ENCODE measurements at regions not wholly inside any gene's neighbourhood (a gene's known extent, or its start where the extent isn't known, plus 50 kb on each side); places are given as distances from the start of the nearest gene placed in this dataset.

GRCh38 chr3:20258371-20258770 lies 72.4 kb upstream of the SGO1 start:
- no peaks in the 10 kb centered on the region for H3K27me3 Mint-ChIP-seq (ENCODE audit: unreplicated experiment)
- H3K27ac Mint-ChIP-seq (ENCODE audit: unreplicated experiment) = no peak overlapping the region
- H3K4me1 Mint-ChIP-seq (ENCODE audit: low read depth, unreplicated experiment) = no peaks in the 10 kb centered on the region
- H3K9me3 Mint-ChIP-seq (ENCODE audit: unreplicated experiment) = no peaks in the 10 kb centered on the region
- no peak for TF ChIP-seq CTCF (IDR thresholded peaks at IDR 0.05; ENCODE audit: partially characterized antibody, unreplicated experiment)
- no peak overlapping the region for H3K4me3 Mint-ChIP-seq (ENCODE audit: unreplicated experiment)
- no peak for DNase-seq
- no peaks in the 10 kb centered on the region for H3K36me3 Mint-ChIP-seq (ENCODE audit: unreplicated experiment)

- H3K4me1 Mint-ChIP-seq (ENCODE audit: low read depth, unreplicated experiment) = no peaks in the 10 kb centered on the region
- no peak for TF ChIP-seq CTCF (IDR thresholded peaks at IDR 0.05; ENCODE audit: partially characterized antibody, unreplicated experiment)
- no peak overlapping the region for H3K27ac Mint-ChIP-seq (ENCODE audit: unreplicated experiment)
- H3K36me3 Mint-ChIP-seq (ENCODE audit: unreplicated experiment) = no peaks in the 10 kb centered on the region
- DNase-seq = no peak
- H3K27me3 Mint-ChIP-seq (ENCODE audit: unreplicated experiment) = no peaks in the 10 kb centered on the region
- no peaks in the 10 kb centered on the region for H3K9me3 Mint-ChIP-seq (ENCODE audit: unreplicated experiment)
- H3K4me3 Mint-ChIP-seq (ENCODE audit: unreplicated experiment) = no peak overlapping the region
These were observed 70.1 kb upstream of the SGO1 start for GRCh38 chr3:20256144-20256543.

DNA sequence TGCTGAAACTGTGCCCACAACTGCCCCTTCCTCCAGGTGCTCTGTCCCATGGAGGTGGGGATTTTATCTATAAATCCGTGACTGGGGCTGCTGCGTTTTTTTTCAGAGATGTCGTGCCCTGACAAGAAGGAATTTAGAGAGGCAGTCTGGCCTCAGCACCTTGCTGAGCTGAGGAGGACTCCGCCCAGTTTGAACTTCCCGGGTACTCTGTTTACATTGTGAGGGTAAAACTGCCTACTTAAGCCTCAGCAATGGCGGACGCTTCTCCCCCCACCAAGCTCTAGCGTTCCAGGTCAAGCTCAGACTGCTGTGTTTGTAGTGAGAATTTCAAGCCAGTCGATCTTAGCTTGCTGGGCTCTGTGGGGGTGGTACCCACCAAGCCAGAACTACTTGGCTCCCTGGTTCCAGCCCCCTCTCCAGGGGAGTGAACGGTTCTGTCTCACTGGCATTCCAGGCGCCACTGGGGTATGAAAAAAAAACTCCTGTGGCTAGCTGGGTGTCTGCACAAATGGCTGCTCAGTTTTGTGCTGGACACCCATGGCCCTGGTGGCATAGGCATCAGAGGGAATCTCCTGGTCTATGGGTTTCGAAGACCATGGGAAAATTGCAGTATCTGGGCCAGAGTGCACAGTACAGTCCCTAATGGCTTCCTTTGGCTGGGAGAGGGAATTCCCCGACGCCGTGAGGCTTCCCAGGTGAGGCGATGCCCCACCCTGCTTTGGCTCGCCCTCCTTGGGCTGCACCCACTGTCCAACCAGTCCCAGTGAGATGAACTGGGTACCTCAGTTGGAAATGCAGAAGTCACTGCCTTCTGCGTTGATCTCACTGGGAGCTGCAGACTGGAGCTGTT lies 68.5 kb upstream of the SGO1 start:
- Mint-ChIP-seq H3K4me3 (ENCODE audit: unreplicated experiment) (no peak overlapping the region), H3K36me3 (ENCODE audit: unreplicated experiment) (no peaks in the 10 kb centered on the region), H3K9me3 (ENCODE audit: unreplicated experiment) (no peaks in the 10 kb centered on the region), H3K27me3 (ENCODE audit: unreplicated experiment) (no peaks in the 10 kb centered on the region), H3K4me1 (ENCODE audit: low read depth, unreplicated experiment) (no peaks in the 10 kb centered on the region), H3K27ac (ENCODE audit: unreplicated experiment) (no peak overlapping the region)
- DNase-seq = no peak
- no peak for TF ChIP-seq CTCF (IDR thresholded peaks at IDR 0.05; ENCODE audit: partially characterized antibody, unreplicated experiment)

GRCh38 chr3:20250786-20251185 lies 64.8 kb upstream of the SGO1 start:
- TF ChIP-seq CTCF (IDR thresholded peaks at IDR 0.05; ENCODE audit: partially characterized antibody, unreplicated experiment) = no peak
- Mint-ChIP-seq H3K4me3 (ENCODE audit: unreplicated experiment) (no peak overlapping the region), H3K36me3 (ENCODE audit: unreplicated experiment) (no peaks in the 10 kb centered on the region), H3K27me3 (ENCODE audit: unreplicated experiment) (peaks cover 4% of the 10 kb centered on the region), H3K9me3 (ENCODE audit: unreplicated experiment) (no peaks in the 10 kb centered on the region), H3K27ac (ENCODE audit: unreplicated experiment) (no peak overlapping the region), H3K4me1 (ENCODE audit: low read depth, unreplicated experiment) (no peaks in the 10 kb centered on the region)
- DNase-seq = no peak

GRCh38 chr3:20250314-20250713 lies 64.3 kb upstream of the SGO1 start:
- H3K36me3 Mint-ChIP-seq (ENCODE audit: unreplicated experiment) = no peaks in the 10 kb centered on the region
- H3K27ac Mint-ChIP-seq (ENCODE audit: unreplicated experiment) = no peak overlapping the region
- no peak for TF ChIP-seq CTCF (IDR thresholded peaks at IDR 0.05; ENCODE audit: partially characterized antibody, unreplicated experiment)
- peaks cover 4% of the 10 kb centered on the region for H3K27me3 Mint-ChIP-seq (ENCODE audit: unreplicated experiment)
- no peak for DNase-seq
- no peaks in the 10 kb centered on the region for H3K9me3 Mint-ChIP-seq (ENCODE audit: unreplicated experiment)
- no peaks in the 10 kb centered on the region for H3K4me1 Mint-ChIP-seq (ENCODE audit: low read depth, unreplicated experiment)
- no peak overlapping the region for H3K4me3 Mint-ChIP-seq (ENCODE audit: unreplicated experiment)

All from glutamatergic neuron (in vitro differentiated cells).